ENCODE measurements at regions not wholly inside any gene's neighbourhood (a gene's known extent, or its start where the extent isn't known, plus 50 kb on each side); places are given as distances from the start of the nearest gene placed in this dataset.

GRCh38 chr2:236814593-236814992 lies 245.0 kb downstream of the ACKR3 start:
- Histone ChIP-seq H3K27ac (no peak overlapping the region), H3K4me1 (no peaks in the 10 kb centered on the region), H3K9me3 (no peaks in the 10 kb centered on the region), H3K4me3 (no peak overlapping the region), H3K36me3 (ENCODE audit: insufficient read depth in 1 of 2, low read depth in 1 of 2) (no peaks in the 10 kb centered on the region), H3K27me3 (ENCODE audit: insufficient read depth in 3 of 3, low read length in 2 of 3) (no peaks in the 10 kb centered on the region)
- TF ChIP-seq, protein P1, sequence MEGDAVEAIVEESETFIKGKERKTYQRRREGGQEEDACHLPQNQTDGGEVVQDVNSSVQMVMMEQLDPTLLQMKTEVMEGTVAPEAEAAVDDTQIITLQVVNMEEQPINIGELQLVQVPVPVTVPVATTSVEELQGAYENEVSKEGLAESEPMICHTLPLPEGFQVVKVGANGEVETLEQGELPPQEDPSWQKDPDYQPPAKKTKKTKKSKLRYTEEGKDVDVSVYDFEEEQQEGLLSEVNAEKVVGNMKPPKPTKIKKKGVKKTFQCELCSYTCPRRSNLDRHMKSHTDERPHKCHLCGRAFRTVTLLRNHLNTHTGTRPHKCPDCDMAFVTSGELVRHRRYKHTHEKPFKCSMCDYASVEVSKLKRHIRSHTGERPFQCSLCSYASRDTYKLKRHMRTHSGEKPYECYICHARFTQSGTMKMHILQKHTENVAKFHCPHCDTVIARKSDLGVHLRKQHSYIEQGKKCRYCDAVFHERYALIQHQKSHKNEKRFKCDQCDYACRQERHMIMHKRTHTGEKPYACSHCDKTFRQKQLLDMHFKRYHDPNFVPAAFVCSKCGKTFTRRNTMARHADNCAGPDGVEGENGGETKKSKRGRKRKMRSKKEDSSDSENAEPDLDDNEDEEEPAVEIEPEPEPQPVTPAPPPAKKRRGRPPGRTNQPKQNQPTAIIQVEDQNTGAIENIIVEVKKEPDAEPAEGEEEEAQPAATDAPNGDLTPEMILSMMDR (IDR thresholded peaks at IDR 0.05), result no peak
- WGBS, 3 donors, result 56 to 67% (median 60%) methylated on average over 4 of the region's 4 CpGs
- intact Hi-C loops (cut with DNase I), result no loop called here
- DNase-seq (no peak), ATAC-seq (no peak)

- H3K27ac ChIP-seq, result no peak overlapping the region
- DNase-seq (no peak), ATAC-seq (no peak)
- no peaks in the 10 kb centered on the region for H3K4me1 ChIP-seq
- intact Hi-C loops (cut with DNase I), result no loop called here
- TF ChIP-seq, protein P1 (IDR thresholded peaks at IDR 0.05), result no peak
- no peak overlapping the region for H3K4me3 ChIP-seq
- no peaks in the 10 kb centered on the region for H3K36me3 ChIP-seq (ENCODE audit: insufficient read depth in 1 of 2, low read depth in 1 of 2)
- no peaks in the 10 kb centered on the region for H3K9me3 ChIP-seq
- no peaks in the 10 kb centered on the region for H3K27me3 ChIP-seq (ENCODE audit: insufficient read depth in 3 of 3, low read length in 2 of 3)
- 89 to 95% (median 93%) methylated on average over 8 of the region's 8 CpGs for WGBS, 3 donors
These were observed 246.1 kb downstream of the ACKR3 start for GRCh38 chr2:236815746-236816145.

GRCh38 chr2:236816197-236817170 lies 246.9 kb downstream of the ACKR3 start:
- DNase-seq (no peak), ATAC-seq (no peak)
- Histone ChIP-seq H3K4me3 (no peak overlapping the region), H3K9me3 (no peaks in the 10 kb centered on the region), H3K4me1 (no peaks in the 10 kb centered on the region), H3K27ac (no peak overlapping the region), H3K36me3 (ENCODE audit: insufficient read depth in 1 of 2, low read depth in 1 of 2) (no peaks in the 10 kb centered on the region), H3K27me3 (ENCODE audit: insufficient read depth in 3 of 3, low read length in 2 of 3) (no peaks in the 10 kb centered on the region)
- intact Hi-C loops (cut with DNase I), result no loop called here
- TF ChIP-seq, protein P1 (IDR thresholded peaks at IDR 0.05), result no peak
- WGBS, 3 donors, result 92 to 94% (median 93%) methylated on average over 24 of the region's 24 CpGs

GRCh38 chr2:236818281-236819045 lies 248.8 kb downstream of the ACKR3 start:
- Histone ChIP-seq H3K36me3 (ENCODE audit: insufficient read depth in 1 of 2, low read depth in 1 of 2) (no peaks in the 10 kb centered on the region), H3K27me3 (ENCODE audit: insufficient read depth in 3 of 3, low read length in 2 of 3) (no peaks in the 10 kb centered on the region), H3K4me3 (no peak overlapping the region), H3K27ac (no peak overlapping the region), H3K9me3 (peaks cover 8% of the 10 kb centered on the region), H3K4me1 (no peaks in the 10 kb centered on the region)
- WGBS, 3 donors, result 58 to 68% (median 63%) methylated on average over 15 of the region's 15 CpGs
- ATAC-seq, result no peak
- TF ChIP-seq, protein P1 (IDR thresholded peaks at IDR 0.05), result no peak
- intact Hi-C loops (cut with DNase I), result no loop called here
- no peak for DNase-seq

Measured in psoas muscle (tissue), 7 donors.